Osteoblast (primary cell): ENCODE measurements at regions not wholly inside any gene's neighbourhood (a gene's known extent, or its start where the extent isn't known, plus 50 kb on each side); places are given as distances from the start of the nearest gene placed in this dataset.

Source experiments
- DNase-seq: peaks from one replicate; pipeline ENCODE4 v3.0.0; 2011; ENCODE audit warnings: low spot score, mixed read lengths; ENCODE audit not compliant: insufficient read length; ENCODE audit errors: missing footprints
- H2AFZ ChIP-seq: 2 replicates; pipeline ENCODE4 v1.6.0; 2011; ENCODE audit warnings: mild to moderate bottlenecking, low read length
- H3K27ac ChIP-seq: 2 replicates; pipeline ENCODE4 v1.5.1; 2011; ENCODE audit warnings: mild to moderate bottlenecking, low read depth, low read length, moderate library complexity
- H3K27me3 ChIP-seq: 2 replicates; pipeline ENCODE4 v1.6.0; 2012; ENCODE audit warnings: mild to moderate bottlenecking, control low read depth, inconsistent platforms, low read length, moderate library complexity; ENCODE audit not compliant: insufficient read depth
- H3K36me3 ChIP-seq: 2 replicates; pipeline ENCODE4 v1.5.1; 2011; ENCODE audit warnings: mild to moderate bottlenecking, low read length, control low read depth, moderate library complexity; ENCODE audit not compliant: insufficient read depth
- H3K4me1 ChIP-seq: 2 replicates; pipeline ENCODE4 v1.5.1; 2011; ENCODE audit warnings: mild to moderate bottlenecking, low read length, control low read depth, moderate library complexity; ENCODE audit not compliant: insufficient read depth
- H3K4me2 ChIP-seq: 2 replicates; pipeline ENCODE4 v1.6.0; 2011; ENCODE audit warnings: mild to moderate bottlenecking, low read length; ENCODE audit not compliant: insufficient read depth
- H3K4me3 ChIP-seq: fragments of 200-600 bp; sonication (generic); 3 replicates; pipeline ENCODE4 v1.5.1; 2012; ENCODE audit warnings: mild to moderate bottlenecking, low read length, inconsistent platforms; ENCODE audit not compliant: insufficient read depth
- H3K79me2 ChIP-seq: 2 replicates; pipeline ENCODE4 v1.6.0; 2012; ENCODE audit warnings: mild to moderate bottlenecking, low read length, control low read depth, inconsistent platforms; ENCODE audit not compliant: insufficient read depth
- H3K9me3 ChIP-seq: 2 replicates; pipeline ENCODE4 v1.5.1; 2011; ENCODE audit warnings: low read depth, low read length, control low read depth
- H4K20me1 ChIP-seq: 2 replicates; pipeline ENCODE4 v1.6.0; 2012; ENCODE audit warnings: mild to moderate bottlenecking, low read length, control low read depth; ENCODE audit not compliant: insufficient read depth
- CTCF ChIP-seq: IDR thresholded peaks from 2 replicates; pipeline ENCODE4 v1.5.1; 2011; ENCODE audit warnings: mild to moderate bottlenecking, low read depth, low read length, moderate library complexity; ENCODE audit errors: extremely low read depth

GRCh38 chr11:82004537-82005213 is 729.0 kb downstream of the FAM181B start:
- Histone ChIP-seq H3K9me3 (no peaks in the 10 kb centered on the region), H4K20me1 (no peaks in the 10 kb centered on the region), H3K4me1 (no peaks in the 10 kb centered on the region), H3K27ac (no peak overlapping the region), H2AFZ (no peak overlapping the region), H3K36me3 (no peaks in the 10 kb centered on the region), H3K4me2 (no peak overlapping the region), H3K27me3 (no peaks in the 10 kb centered on the region), H3K4me3 (no peak overlapping the region), H3K79me2 (no peaks in the 10 kb centered on the region)
- no peak for TF ChIP-seq CTCF
- DNase-seq, result no peak

GRCh38 chr11:82003671-82004515 is 729.8 kb downstream of the FAM181B start:
- DNase-seq, result no peak
- no peaks in the 10 kb centered on the region for H4K20me1 ChIP-seq
- H3K4me3 ChIP-seq, result no peak overlapping the region

GRCh38 chr11:82003024-82003423 is 730.6 kb downstream of the FAM181B start:
- Histone ChIP-seq H3K9me3 (no peaks in the 10 kb centered on the region), H3K4me1 (no peaks in the 10 kb centered on the region), H3K4me2 (no peak overlapping the region), H3K36me3 (no peaks in the 10 kb centered on the region), H3K4me3 (no peak overlapping the region), H3K27me3 (no peaks in the 10 kb centered on the region), H4K20me1 (no peaks in the 10 kb centered on the region), H3K79me2 (no peaks in the 10 kb centered on the region), H2AFZ (no peak overlapping the region), H3K27ac (no peak overlapping the region)
- TF ChIP-seq CTCF, result no peak
- DNase-seq, result no peak

More at GRCh38 chr11:82003671-82004515, 729.8 kb downstream of the FAM181B start:
- Histone ChIP-seq H3K27ac (no peak overlapping the region), H3K4me1 (no peaks in the 10 kb centered on the region), H3K27me3 (no peaks in the 10 kb centered on the region), H3K9me3 (no peaks in the 10 kb centered on the region), H2AFZ (no peak overlapping the region), H3K4me2 (peak overlapping the region; percentile 16), H3K36me3 (no peaks in the 10 kb centered on the region), H3K79me2 (no peaks in the 10 kb centered on the region)
- TF ChIP-seq CTCF, result no peak

GRCh38 chr11:81995889-81996288 is 737.8 kb downstream of the FAM181B start:
- no peak overlapping the region for H3K4me2 ChIP-seq
- no peak overlapping the region for H3K27ac ChIP-seq
- no peaks in the 10 kb centered on the region for H3K27me3 ChIP-seq
- DNase-seq, result no peak
- no peak overlapping the region for H3K4me3 ChIP-seq
- no peaks in the 10 kb centered on the region for H3K36me3 ChIP-seq
- no peaks in the 10 kb centered on the region for H4K20me1 ChIP-seq
- no peaks in the 10 kb centered on the region for H3K4me1 ChIP-seq
- no peak for TF ChIP-seq CTCF
- no peaks in the 10 kb centered on the region for H3K79me2 ChIP-seq
- no peak overlapping the region for H2AFZ ChIP-seq
- no peaks in the 10 kb centered on the region for H3K9me3 ChIP-seq
